Parathyroid adenoma (tissue), 2 donors: ENCODE measurements at regions not wholly inside any gene's neighbourhood (a gene's known extent, or its start where the extent isn't known, plus 50 kb on each side); places are given as distances from the start of the nearest gene placed in this dataset.

Experiments
- H2AFZ ChIP-seq: fragments of 300-600 bp; sonication (generic); one replicate; pipeline ENCODE4 v1.7.0; 2017; ENCODE audit warnings: antibody characterized with exemption, mild to moderate bottlenecking
- H3K27ac ChIP-seq: fragments of 300-600 bp; sonication (generic); one replicate; pipeline ENCODE4 v1.7.0; 2017
- H3K27me3 ChIP-seq: fragments of 300-600 bp; sonication (generic); one replicate; pipeline ENCODE4 v1.7.0; 2017; ENCODE audit warnings: low read length; ENCODE audit not compliant: control insufficient read depth, insufficient read depth
- H3K36me3 ChIP-seq: fragments of 300-600 bp; sonication (generic); one replicate; pipeline ENCODE4 v1.7.0; 2017; ENCODE audit warnings: low read length; ENCODE audit not compliant: control insufficient read depth, insufficient read depth
- H3K4me1 ChIP-seq: fragments of 300-600 bp; sonication (generic); one replicate; pipeline ENCODE4 v1.7.0; 2017; ENCODE audit warnings: control low read depth
- H3K4me2 ChIP-seq: fragments of 300-600 bp; sonication (generic); one replicate; pipeline ENCODE4 v1.7.0; 2017; ENCODE audit warnings: low read length
- H3K4me3 ChIP-seq: fragments of 300-600 bp; sonication (generic); one replicate; pipeline ENCODE4 v1.7.0; 2017; ENCODE audit warnings: low read depth, low read length
- H3K79me2 ChIP-seq: fragments of 300-600 bp; sonication (generic); one replicate; pipeline ENCODE4 v1.7.0; 2017; ENCODE audit warnings: control low read depth
- H3K9ac ChIP-seq: fragments of 300-600 bp; sonication (generic); one replicate; pipeline ENCODE4 v1.7.0; 2017; ENCODE audit warnings: mild to moderate bottlenecking
- H3K9me3 ChIP-seq: fragments of 300-600 bp; sonication (generic); one replicate; pipeline ENCODE4 v1.7.0; 2017; ENCODE audit warnings: low read length; ENCODE audit not compliant: control insufficient read depth
- TF ChIP-seq, protein P1 (sequence below): fragments of 300-600 bp; sonication (generic); IDR thresholded peaks from one replicate; pipeline ENCODE4 v1.7.0; 2017; ENCODE audit warnings: antibody characterized with exemption, mild to moderate bottlenecking
- donor health status: primary hyperparathyroidism.

DNA sequence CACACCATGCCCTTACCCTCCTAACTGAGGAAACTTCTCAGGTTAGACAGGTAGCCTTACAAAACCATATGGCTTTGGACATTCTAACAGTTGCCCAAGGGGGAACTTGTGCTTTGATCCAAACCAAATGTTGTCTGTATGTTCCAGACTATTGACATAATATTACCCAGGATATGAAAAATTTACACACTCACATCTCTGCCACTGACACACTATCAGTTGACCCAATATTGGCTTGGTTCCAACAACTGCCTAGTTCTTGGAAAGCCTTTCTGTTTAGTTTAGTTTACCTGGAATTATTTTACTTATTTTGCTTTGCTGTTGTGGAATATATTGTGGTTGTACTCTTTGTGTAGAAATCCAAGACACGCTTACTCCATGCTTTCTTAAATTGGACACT, 178.4 kb downstream of the RNF152 start:
- H3K9me3 ChIP-seq, result no peaks in the 10 kb centered on the region
- no peak overlapping the region for H3K27ac ChIP-seq
- no peaks in the 10 kb centered on the region for H3K4me1 ChIP-seq
- no peak overlapping the region for H3K9ac ChIP-seq
- no peaks in the 10 kb centered on the region for H3K36me3 ChIP-seq
- H3K79me2 ChIP-seq, result no peaks in the 10 kb centered on the region
- no peak overlapping the region for H3K4me3 ChIP-seq
- TF ChIP-seq, protein P1, sequence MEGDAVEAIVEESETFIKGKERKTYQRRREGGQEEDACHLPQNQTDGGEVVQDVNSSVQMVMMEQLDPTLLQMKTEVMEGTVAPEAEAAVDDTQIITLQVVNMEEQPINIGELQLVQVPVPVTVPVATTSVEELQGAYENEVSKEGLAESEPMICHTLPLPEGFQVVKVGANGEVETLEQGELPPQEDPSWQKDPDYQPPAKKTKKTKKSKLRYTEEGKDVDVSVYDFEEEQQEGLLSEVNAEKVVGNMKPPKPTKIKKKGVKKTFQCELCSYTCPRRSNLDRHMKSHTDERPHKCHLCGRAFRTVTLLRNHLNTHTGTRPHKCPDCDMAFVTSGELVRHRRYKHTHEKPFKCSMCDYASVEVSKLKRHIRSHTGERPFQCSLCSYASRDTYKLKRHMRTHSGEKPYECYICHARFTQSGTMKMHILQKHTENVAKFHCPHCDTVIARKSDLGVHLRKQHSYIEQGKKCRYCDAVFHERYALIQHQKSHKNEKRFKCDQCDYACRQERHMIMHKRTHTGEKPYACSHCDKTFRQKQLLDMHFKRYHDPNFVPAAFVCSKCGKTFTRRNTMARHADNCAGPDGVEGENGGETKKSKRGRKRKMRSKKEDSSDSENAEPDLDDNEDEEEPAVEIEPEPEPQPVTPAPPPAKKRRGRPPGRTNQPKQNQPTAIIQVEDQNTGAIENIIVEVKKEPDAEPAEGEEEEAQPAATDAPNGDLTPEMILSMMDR, result no peak
- H2AFZ ChIP-seq, result no peak overlapping the region
- H3K27me3 ChIP-seq, result no peaks in the 10 kb centered on the region
- no peak overlapping the region for H3K4me2 ChIP-seq

DNA sequence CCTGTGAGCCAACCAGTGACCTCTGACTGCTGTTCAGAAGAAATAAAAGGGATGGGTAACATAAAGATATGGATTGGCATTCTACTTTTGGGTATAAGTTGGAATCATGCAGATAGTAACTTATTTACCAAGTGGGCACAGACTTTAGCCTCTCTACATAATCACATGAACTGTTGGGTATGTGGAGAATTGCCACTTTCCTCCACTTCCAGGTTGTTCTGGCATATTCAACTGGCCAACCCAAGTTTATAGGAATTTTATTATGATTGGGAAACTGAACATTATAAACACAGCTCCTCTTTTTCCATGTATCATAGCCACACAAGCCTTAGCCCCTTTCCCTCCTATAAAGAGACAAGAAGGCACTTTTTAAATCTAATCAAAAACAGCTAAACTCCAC, 179.3 kb downstream of the RNF152 start:
- Histone ChIP-seq H2AFZ (no peak overlapping the region), H3K79me2 (no peaks in the 10 kb centered on the region), H3K27me3 (no peaks in the 10 kb centered on the region), H3K4me1 (no peaks in the 10 kb centered on the region), H3K4me3 (no peak overlapping the region), H3K9me3 (no peaks in the 10 kb centered on the region), H3K27ac (no peak overlapping the region), H3K36me3 (no peaks in the 10 kb centered on the region), H3K4me2 (no peak overlapping the region), H3K9ac (no peak overlapping the region)
- TF ChIP-seq, protein P1, result no peak

DNA sequence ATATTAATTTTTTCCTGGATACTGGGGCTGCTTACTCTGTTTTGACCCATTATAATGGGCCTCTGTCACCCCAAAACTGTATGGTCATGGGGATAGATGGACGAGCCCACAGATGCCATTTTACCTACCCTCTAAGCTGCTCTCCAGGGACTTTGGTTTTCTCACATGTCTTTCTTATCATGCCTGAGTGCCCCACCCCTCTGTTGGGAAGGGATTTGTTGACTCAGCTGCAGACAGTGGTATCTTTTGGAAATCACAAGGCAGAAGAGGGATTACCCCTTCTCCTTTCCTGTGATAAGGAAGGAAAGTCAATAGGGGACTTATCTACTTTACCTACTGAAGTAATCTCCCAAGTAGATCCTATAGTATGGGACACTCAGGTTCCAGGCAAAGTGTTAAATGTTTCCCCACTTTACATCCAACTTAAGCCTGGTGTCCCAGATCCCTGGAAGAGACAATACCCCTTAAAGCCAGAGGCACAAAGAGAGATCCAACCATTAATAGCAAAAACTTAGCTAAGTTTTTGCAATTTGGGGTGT, 182.7 kb downstream of the RNF152 start:
- no peak overlapping the region for H3K4me3 ChIP-seq
- H3K79me2 ChIP-seq, result no peaks in the 10 kb centered on the region
- H3K4me1 ChIP-seq, result no peaks in the 10 kb centered on the region
- no peak overlapping the region for H3K27ac ChIP-seq
- no peak overlapping the region for H2AFZ ChIP-seq
- no peaks in the 10 kb centered on the region for H3K36me3 ChIP-seq
- TF ChIP-seq, protein P1, result no peak
- H3K4me2 ChIP-seq, result no peak overlapping the region
- H3K27me3 ChIP-seq, result no peaks in the 10 kb centered on the region
- H3K9ac ChIP-seq, result no peak overlapping the region
- H3K9me3 ChIP-seq, result no peaks in the 10 kb centered on the region

DNA sequence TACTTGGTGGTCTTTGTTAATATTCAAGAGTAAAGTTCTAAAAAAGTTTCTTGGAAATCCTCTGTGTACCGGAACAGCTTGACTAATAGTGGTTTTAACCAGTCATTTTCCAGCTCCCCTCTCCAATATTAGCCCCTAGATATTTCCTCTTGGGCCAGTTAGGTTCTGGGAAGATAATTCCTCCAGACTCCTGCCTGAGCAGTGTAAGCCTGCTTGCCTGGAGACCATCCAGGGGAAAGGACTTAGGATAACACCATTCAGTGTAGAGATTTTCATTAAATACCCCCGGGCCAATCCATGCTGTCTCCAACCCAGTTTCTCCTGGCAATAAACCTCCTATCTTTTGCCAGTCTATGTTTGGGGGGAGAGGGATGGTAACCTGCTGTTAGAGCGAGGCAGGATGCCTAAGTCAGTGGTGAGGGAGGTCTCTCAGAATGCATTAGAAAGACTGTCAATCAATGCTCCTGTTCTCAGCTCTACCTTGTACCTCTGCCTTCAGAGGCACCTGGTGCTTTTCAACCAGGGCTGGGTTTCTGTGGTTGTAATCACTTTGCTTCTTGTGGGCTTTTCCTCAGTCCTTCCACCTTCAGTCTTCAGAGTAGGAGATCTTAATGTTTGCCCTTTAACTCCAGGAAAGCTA, 186.4 kb downstream of the RNF152 start:
- Histone ChIP-seq H2AFZ (no peak overlapping the region), H3K36me3 (no peaks in the 10 kb centered on the region), H3K27ac (no peak overlapping the region), H3K27me3 (no peaks in the 10 kb centered on the region), H3K79me2 (no peaks in the 10 kb centered on the region), H3K4me1 (no peaks in the 10 kb centered on the region), H3K4me3 (no peak overlapping the region), H3K9me3 (no peaks in the 10 kb centered on the region), H3K4me2 (no peak overlapping the region), H3K9ac (no peak overlapping the region)
- TF ChIP-seq, protein P1, result no peak

DNA sequence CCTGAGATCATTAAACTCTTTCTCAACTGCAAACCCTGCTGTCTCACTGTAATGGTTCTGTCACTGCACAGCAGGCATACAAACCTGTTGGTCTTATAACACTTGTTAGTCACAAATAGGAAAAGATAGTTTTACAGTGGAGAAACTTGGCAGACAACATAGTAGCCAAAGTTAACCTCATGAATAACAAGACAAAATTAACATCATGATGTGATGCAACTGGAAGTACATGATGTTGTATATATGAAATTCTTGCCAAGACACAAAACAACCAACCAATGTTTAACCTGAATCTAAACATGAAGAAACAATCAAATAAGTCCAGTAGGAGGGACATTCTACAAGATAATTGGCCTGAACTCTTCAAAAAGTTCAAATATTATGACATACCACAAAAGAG, 189.3 kb downstream of the RNF152 start:
- no peak overlapping the region for H3K4me2 ChIP-seq
- H3K36me3 ChIP-seq, result no peaks in the 10 kb centered on the region
- H3K4me1 ChIP-seq, result no peaks in the 10 kb centered on the region
- no peak overlapping the region for H3K27ac ChIP-seq
- TF ChIP-seq, protein P1, result no peak
- no peaks in the 10 kb centered on the region for H3K27me3 ChIP-seq
- H2AFZ ChIP-seq, result no peak overlapping the region
- no peak overlapping the region for H3K9ac ChIP-seq
- H3K79me2 ChIP-seq, result no peaks in the 10 kb centered on the region
- H3K4me3 ChIP-seq, result no peak overlapping the region
- H3K9me3 ChIP-seq, result no peaks in the 10 kb centered on the region
